HG03342 (cell line): ENCODE measurements at regions not wholly inside any gene's neighbourhood (a gene's known extent, or its start where the extent isn't known, plus 50 kb on each side); places are given as distances from the start of the nearest gene placed in this dataset.
"Not testable (repeated sequence)": the region's sequence is repeated elsewhere in the genome, so short reads cannot be mapped to it uniquely, and the experiment has no call there.

Experiments
- ATAC-seq: cut with Tn5 transposase; IDR thresholded peaks from one replicate; pipeline ENCODE4 v1.9.1; 2021; ENCODE audit warnings: mild to moderate bottlenecking, moderate library complexity; ENCODE audit not compliant: unreplicated experiment

GRCh38 chr16:6753553-6753952, 579.1 kb upstream of the RBFOX1 start:
- no peak for ATAC-seq

- ATAC-seq = no peak
Observed at GRCh38 chr16:6751191-6751590, 581.5 kb upstream of the RBFOX1 start.

- no peak for ATAC-seq
Observed at GRCh38 chr16:6749698-6750097, 582.9 kb upstream of the RBFOX1 start.

GRCh38 chr16:6736302-6736701, 596.3 kb upstream of the RBFOX1 start:
- ATAC-seq = not testable (repeated sequence)

- no peak for ATAC-seq
Observed at GRCh38 chr16:6735631-6736030, 597.0 kb upstream of the RBFOX1 start.

- no peak for ATAC-seq
Observed at GRCh38 chr16:6732166-6732565, 600.5 kb upstream of the RBFOX1 start.

GRCh38 chr16:6728381-6728780, 604.3 kb upstream of the RBFOX1 start:
- ATAC-seq = no peak

GRCh38 chr16:6726621-6727020, 606.0 kb upstream of the RBFOX1 start:
- no peak for ATAC-seq

GRCh38 chr16:6725634-6726331, 606.9 kb upstream of the RBFOX1 start:
- ATAC-seq = no peak

GRCh38 chr16:6725206-6725605, 607.4 kb upstream of the RBFOX1 start:
- not testable (repeated sequence) for ATAC-seq

- no peak for ATAC-seq
Observed at GRCh38 chr16:6722786-6723185, 609.9 kb upstream of the RBFOX1 start.

GRCh38 chr16:6714510-6714909, 618.1 kb upstream of the RBFOX1 start:
- ATAC-seq = no peak

- no peak for ATAC-seq
Observed at GRCh38 chr16:6709736-6710135, 622.9 kb upstream of the RBFOX1 start.

GRCh38 chr16:6708576-6709215, 623.9 kb upstream of the RBFOX1 start:
- no peak for ATAC-seq

GRCh38 chr16:6704306-6704930, 628.2 kb upstream of the RBFOX1 start:
- no peak for ATAC-seq

- no peak for ATAC-seq
Observed at GRCh38 chr16:6701096-6701495, 631.5 kb upstream of the RBFOX1 start.

GRCh38 chr16:6698548-6698947, 634.1 kb upstream of the RBFOX1 start:
- ATAC-seq = no peak

GRCh38 chr16:6695666-6696065, 637.0 kb upstream of the RBFOX1 start:
- ATAC-seq = no peak

GRCh38 chr16:6694636-6695035, 638.0 kb upstream of the RBFOX1 start:
- ATAC-seq = no peak

GRCh38 chr16:6693418-6693817, 639.2 kb upstream of the RBFOX1 start:
- ATAC-seq = not testable (repeated sequence)

GRCh38 chr16:6692874-6693273, 639.8 kb upstream of the RBFOX1 start:
- no peak for ATAC-seq

- no peak for ATAC-seq
Observed at GRCh38 chr16:6690741-6691140, 641.9 kb upstream of the RBFOX1 start.
